GM23338 (cell line): ENCODE measurements at regions not wholly inside any gene's neighbourhood (a gene's known extent, or its start where the extent isn't known, plus 50 kb on each side); places are given as distances from the start of the nearest gene placed in this dataset.

Experiments used
- ATAC-seq: fragments of 200-7000 bp; cut with Tn5 transposase; 3 replicates; pipeline ENCODE4 v1.9.1; 2020
- DNase-seq: peaks from one replicate; pipeline ENCODE4 v3.0.0-alpha.2; 2015; ENCODE audit warnings: low spot score
- H2AFZ ChIP-seq: fragments of 200-600 bp; sonication (generic); 2 replicates; pipeline ENCODE4 v1.8.0; 2016; ENCODE audit warnings: antibody characterized with exemption, mild to moderate bottlenecking, moderate library complexity
- H3F3A ChIP-seq: fragments of 200-600 bp; sonication (generic); replicated peaks from 2 replicates; pipeline ENCODE4 v1.8.0; 2017; ENCODE audit warnings: antibody characterized with exemption, mixed run types, low read depth
- H3K27ac ChIP-seq: fragments of 200-600 bp; sonication (generic); 2 replicates; pipeline ENCODE4 v1.6.1; 2016; ENCODE audit warnings: low read depth
- H3K27me3 ChIP-seq: fragments of 200-600 bp; sonication (generic); 2 replicates; pipeline ENCODE4 v1.8.0; 2016; ENCODE audit warnings: mild to moderate bottlenecking, mixed run types, moderate library complexity; ENCODE audit not compliant: insufficient read depth
- H3K36me3 ChIP-seq: fragments of 200-600 bp; sonication (generic); 2 replicates; pipeline ENCODE4 v1.8.0; 2016; ENCODE audit warnings: mild to moderate bottlenecking; ENCODE audit not compliant: insufficient read depth
- H3K4me1 ChIP-seq: fragments of 200-600 bp; sonication (generic); 2 replicates; pipeline ENCODE4 v1.8.0; 2016; ENCODE audit warnings: mild to moderate bottlenecking, moderate library complexity; ENCODE audit not compliant: insufficient read depth
- H3K4me2 ChIP-seq: fragments of 200-600 bp; sonication (generic); 2 replicates; pipeline ENCODE4 v1.7.1; 2017; ENCODE audit warnings: mixed run types
- H3K4me3 ChIP-seq: fragments of 200-600 bp; sonication (generic); 2 replicates; pipeline ENCODE4 v1.6.1; 2016; ENCODE audit warnings: mixed run types
- H3K79me2 ChIP-seq: fragments of 200-600 bp; sonication (generic); replicated peaks from 2 replicates; pipeline ENCODE4 v1.8.0; 2017; ENCODE audit warnings: mild to moderate bottlenecking; ENCODE audit not compliant: insufficient read depth
- H3K9me2 ChIP-seq: fragments of 200-600 bp; sonication (generic); 2 replicates; pipeline ENCODE4 v1.8.0; 2017; ENCODE audit not compliant: insufficient read depth
- H4K20me1 ChIP-seq: fragments of 200-600 bp; sonication (generic); replicated peaks from 2 replicates; pipeline ENCODE4 v1.8.0; 2017; ENCODE audit warnings: mild to moderate bottlenecking; ENCODE audit not compliant: insufficient read depth
- H3K27ac Mint-ChIP-seq: 2 replicates; pipeline ENCODE4 v1.8.0; 2020; ENCODE audit warnings: inconsistent platforms, mild to moderate bottlenecking, moderate library complexity, mixed read lengths
- H3K27me3 Mint-ChIP-seq: 3 replicates; pipeline ENCODE4 v1.8.0; 2022; ENCODE audit warnings: low read depth, mild to moderate bottlenecking, moderate library complexity, mixed read lengths, inconsistent platforms; ENCODE audit not compliant: insufficient read depth, poor library complexity
- H3K36me3 Mint-ChIP-seq: 3 replicates; pipeline ENCODE4 v1.8.0; 2021; ENCODE audit warnings: low read depth, mild to moderate bottlenecking, inconsistent platforms, moderate library complexity, mixed read lengths
- H3K4me1 Mint-ChIP-seq: 3 replicates; pipeline ENCODE4 v1.8.0; 2020; ENCODE audit warnings: mild to moderate bottlenecking, inconsistent platforms, mixed read lengths
- H3K4me3 Mint-ChIP-seq: 3 replicates; pipeline ENCODE4 v1.8.0; 2021; ENCODE audit warnings: moderate library complexity, mild to moderate bottlenecking, inconsistent platforms, mixed read lengths
- H3K9me3 Mint-ChIP-seq: 3 replicates; pipeline ENCODE4 v1.8.0; 2020; ENCODE audit warnings: moderate library complexity, mild to moderate bottlenecking, inconsistent platforms, mixed read lengths
- CREB1 ChIP-seq: fragments of 250-450 bp; sonication (Bioruptor Pico); IDR thresholded peaks from 2 replicates; pipeline ENCODE4 v1.5.0; 2020; ENCODE audit warnings: low read depth, mild to moderate bottlenecking, moderate library complexity
- ETS1 ChIP-seq: IDR thresholded peaks from 2 replicates; pipeline ENCODE4 v1.6.1; 2016; ENCODE audit warnings: antibody characterized with exemption
- EZH2 ChIP-seq: fragments of 200-600 bp; sonication (generic); IDR thresholded peaks from one replicate; pipeline ENCODE4 v1.8.0; 2017; ENCODE audit warnings: antibody characterized with exemption, mild to moderate bottlenecking, low read depth; ENCODE audit not compliant: unreplicated experiment
- EZH2phosphoT487 ChIP-seq: fragments of 200-600 bp; sonication (generic); IDR thresholded peaks from one replicate; pipeline ENCODE4 v1.8.1; 2018; ENCODE audit warnings: antibody characterized with exemption; ENCODE audit not compliant: unreplicated experiment
- JUNB ChIP-seq: IDR thresholded peaks from one replicate; pipeline ENCODE4 v1.6.1; 2016; ENCODE audit warnings: antibody characterized with exemption; ENCODE audit not compliant: unreplicated experiment
- NANOG ChIP-seq: IDR thresholded peaks from 2 replicates; pipeline ENCODE4 v1.6.1; 2016; ENCODE audit warnings: antibody characterized with exemption, borderline replicate concordance
- POLR2AphosphoS5 ChIP-seq: IDR thresholded peaks from 2 replicates; pipeline ENCODE4 v1.6.1; 2016; ENCODE audit warnings: antibody characterized with exemption, low read depth
- STAT1 ChIP-seq: IDR thresholded peaks from one replicate; pipeline ENCODE4 v1.6.1; 2016; ENCODE audit warnings: antibody characterized with exemption; ENCODE audit not compliant: unreplicated experiment
- ZNF114 ChIP-seq: fragments of 250-450 bp; sonication (Bioruptor Pico); IDR thresholded peaks from 2 replicates; pipeline ENCODE4 v1.5.0; 2020; ENCODE audit warnings: mild to moderate bottlenecking, moderate library complexity
- ZNF331 ChIP-seq: fragments of 250-450 bp; sonication (Bioruptor Pico); IDR thresholded peaks from 2 replicates; pipeline ENCODE4 v1.5.0; 2020; ENCODE audit warnings: low read depth, mild to moderate bottlenecking, moderate library complexity
- ZNF462 ChIP-seq: fragments of 250-450 bp; sonication (Bioruptor Pico); IDR thresholded peaks from 2 replicates; pipeline ENCODE4 v1.5.0; 2020; ENCODE audit warnings: mild to moderate bottlenecking, moderate library complexity
- TF ChIP-seq, protein P1 (sequence below): IDR thresholded peaks from one replicate; pipeline ENCODE4 v1.6.1; 2018; ENCODE audit warnings: antibody characterized with exemption; ENCODE audit not compliant: unreplicated experiment
- TF ChIP-seq, protein P2 (sequence below), 2 experiments: fragments of 200-600 bp in 1 of 2; sonication (generic) in 1 of 2; conservative IDR thresholded peaks; 2 replicates each; pipeline versions ENCODE4 v1.5.1 to v1.6.1; 2016 to 2017; ENCODE audit warnings: antibody characterized with exemption in 2 of 2, low read depth in 2 of 2, mild to moderate bottlenecking in 2 of 2, moderate library complexity in 1 of 2

DNA sequence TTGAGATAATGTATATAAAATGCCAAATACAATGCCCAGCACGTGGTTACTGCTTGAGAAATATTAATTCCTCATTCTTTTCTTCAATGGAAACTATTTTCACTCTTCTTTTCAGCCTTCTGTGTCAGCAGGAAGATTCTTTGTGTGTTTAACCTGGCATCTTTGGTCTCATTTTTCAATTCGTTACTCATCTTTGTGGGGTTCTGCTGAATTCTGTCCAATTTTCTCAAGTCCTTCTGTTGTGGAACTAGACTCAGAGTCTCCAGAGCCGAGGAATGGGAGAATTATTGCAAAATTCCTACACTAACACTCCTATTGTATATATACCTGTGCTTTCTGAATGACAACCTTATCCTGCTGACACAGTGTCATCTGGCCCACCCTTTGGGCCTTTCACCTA lies 96.8 kb upstream of the RGMA start:
- H3K4me3 ChIP-seq = no peak overlapping the region
- no peaks in the 10 kb centered on the region; the same call in 1 of the 2 replicates for H4K20me1 ChIP-seq
- ATAC-seq (no peak), DNase-seq (no peak)
- H2AFZ ChIP-seq = no peak overlapping the region
- H3K4me2 ChIP-seq = no peak overlapping the region
- peaks cover 4% of the 10 kb centered on the region for H3K27me3 Mint-ChIP-seq
- no peak overlapping the region for H3K4me3 Mint-ChIP-seq
- H3K36me3 ChIP-seq = no peaks in the 10 kb centered on the region
- no peak overlapping the region for H3K27ac ChIP-seq
- H3K27me3 ChIP-seq = no peaks in the 10 kb centered on the region
- peaks cover 58% of the 10 kb centered on the region for H3K4me1 Mint-ChIP-seq
- peaks cover 52% of the 10 kb centered on the region for H3K4me1 ChIP-seq
- H3K36me3 Mint-ChIP-seq = no peaks in the 10 kb centered on the region
- no peaks in the 10 kb centered on the region for H3K9me2 ChIP-seq
- H3K79me2 ChIP-seq = no peaks in the 10 kb centered on the region
- TF ChIP-seq, protein P1, sequence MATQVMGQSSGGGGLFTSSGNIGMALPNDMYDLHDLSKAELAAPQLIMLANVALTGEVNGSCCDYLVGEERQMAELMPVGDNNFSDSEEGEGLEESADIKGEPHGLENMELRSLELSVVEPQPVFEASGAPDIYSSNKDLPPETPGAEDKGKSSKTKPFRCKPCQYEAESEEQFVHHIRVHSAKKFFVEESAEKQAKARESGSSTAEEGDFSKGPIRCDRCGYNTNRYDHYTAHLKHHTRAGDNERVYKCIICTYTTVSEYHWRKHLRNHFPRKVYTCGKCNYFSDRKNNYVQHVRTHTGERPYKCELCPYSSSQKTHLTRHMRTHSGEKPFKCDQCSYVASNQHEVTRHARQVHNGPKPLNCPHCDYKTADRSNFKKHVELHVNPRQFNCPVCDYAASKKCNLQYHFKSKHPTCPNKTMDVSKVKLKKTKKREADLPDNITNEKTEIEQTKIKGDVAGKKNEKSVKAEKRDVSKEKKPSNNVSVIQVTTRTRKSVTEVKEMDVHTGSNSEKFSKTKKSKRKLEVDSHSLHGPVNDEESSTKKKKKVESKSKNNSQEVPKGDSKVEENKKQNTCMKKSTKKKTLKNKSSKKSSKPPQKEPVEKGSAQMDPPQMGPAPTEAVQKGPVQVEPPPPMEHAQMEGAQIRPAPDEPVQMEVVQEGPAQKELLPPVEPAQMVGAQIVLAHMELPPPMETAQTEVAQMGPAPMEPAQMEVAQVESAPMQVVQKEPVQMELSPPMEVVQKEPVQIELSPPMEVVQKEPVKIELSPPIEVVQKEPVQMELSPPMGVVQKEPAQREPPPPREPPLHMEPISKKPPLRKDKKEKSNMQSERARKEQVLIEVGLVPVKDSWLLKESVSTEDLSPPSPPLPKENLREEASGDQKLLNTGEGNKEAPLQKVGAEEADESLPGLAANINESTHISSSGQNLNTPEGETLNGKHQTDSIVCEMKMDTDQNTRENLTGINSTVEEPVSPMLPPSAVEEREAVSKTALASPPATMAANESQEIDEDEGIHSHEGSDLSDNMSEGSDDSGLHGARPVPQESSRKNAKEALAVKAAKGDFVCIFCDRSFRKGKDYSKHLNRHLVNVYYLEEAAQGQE = no peak
- TF ChIP-seq ZNF114 (no peak), CREB1 (CRISPR knock-in tag) (no peak), STAT1 (no peak), EZH2 (no peak), ZNF462 (CRISPR knock-in tag) (no peak), NANOG (no peak), POLR2AphosphoS5 (no peak), JUNB (no peak), ETS1 (no peak), ZNF331 (CRISPR knock-in tag) (no peak), EZH2phosphoT487 (no peak)
- TF ChIP-seq, protein P2, sequence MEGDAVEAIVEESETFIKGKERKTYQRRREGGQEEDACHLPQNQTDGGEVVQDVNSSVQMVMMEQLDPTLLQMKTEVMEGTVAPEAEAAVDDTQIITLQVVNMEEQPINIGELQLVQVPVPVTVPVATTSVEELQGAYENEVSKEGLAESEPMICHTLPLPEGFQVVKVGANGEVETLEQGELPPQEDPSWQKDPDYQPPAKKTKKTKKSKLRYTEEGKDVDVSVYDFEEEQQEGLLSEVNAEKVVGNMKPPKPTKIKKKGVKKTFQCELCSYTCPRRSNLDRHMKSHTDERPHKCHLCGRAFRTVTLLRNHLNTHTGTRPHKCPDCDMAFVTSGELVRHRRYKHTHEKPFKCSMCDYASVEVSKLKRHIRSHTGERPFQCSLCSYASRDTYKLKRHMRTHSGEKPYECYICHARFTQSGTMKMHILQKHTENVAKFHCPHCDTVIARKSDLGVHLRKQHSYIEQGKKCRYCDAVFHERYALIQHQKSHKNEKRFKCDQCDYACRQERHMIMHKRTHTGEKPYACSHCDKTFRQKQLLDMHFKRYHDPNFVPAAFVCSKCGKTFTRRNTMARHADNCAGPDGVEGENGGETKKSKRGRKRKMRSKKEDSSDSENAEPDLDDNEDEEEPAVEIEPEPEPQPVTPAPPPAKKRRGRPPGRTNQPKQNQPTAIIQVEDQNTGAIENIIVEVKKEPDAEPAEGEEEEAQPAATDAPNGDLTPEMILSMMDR (conservative IDR thresholded peaks at IDR 0.05; ENCODE audit: low read depth in 2 of 2) = no peak
- no peaks in the 10 kb centered on the region for H3K9me3 Mint-ChIP-seq
- no peak overlapping the region for H3K27ac Mint-ChIP-seq
- no peaks in the 10 kb centered on the region; the same call in 1 of the 2 replicates for H3F3A ChIP-seq
